A549 (cell line): ENCODE measurements at regions not wholly inside any gene's neighbourhood (a gene's known extent, or its start where the extent isn't known, plus 50 kb on each side); places are given as distances from the start of the nearest gene placed in this dataset.

Experiments
- CHD2 ChIP-seq: fragments of 150-350 bp; IDR thresholded peaks from 2 replicates; pipeline ENCODE4 v1.6.1; 2014; ENCODE audit warnings: low read length; ENCODE audit not compliant: partially characterized antibody
- EP300 ChIP-seq, 2 experiments: fragments of >200 bp; sonication (Bioruptor Twin); formaldehyde crosslinking; IDR thresholded peaks; 2 replicates in 1 of 2; 3 replicates in 1 of 2; pipeline ENCODE4 v1.6.1; 2016 to 2017
- HEYL ChIP-seq: fragments of 250-450 bp; sonication (Bioruptor Pico); IDR thresholded peaks from 2 replicates; pipeline ENCODE4 v1.8.0; 2021; ENCODE audit warnings: mild to moderate bottlenecking, moderate library complexity
- POLR2A ChIP-seq: IDR thresholded peaks from 2 replicates; pipeline ENCODE4 v1.6.1; 2012; ENCODE audit warnings: mild to moderate bottlenecking, low read length
- POLR2AphosphoS2 ChIP-seq: conservative IDR thresholded peaks from 2 replicates; pipeline ENCODE4 v1.6.1; 2012; ENCODE audit warnings: low read length, improper control_type of control experiment, inconsistent platforms
- TF ChIP-seq, protein P1 (sequence below): fragments of >200 bp; sonication (Bioruptor Twin); formaldehyde crosslinking; IDR thresholded peaks from 3 replicates; pipeline ENCODE4 v1.5.1; 2016
- TF ChIP-seq, protein P2 (sequence below): fragments of 200-600 bp; sonication (generic); IDR thresholded peaks from 2 replicates; pipeline ENCODE4 v1.6.1; 2016; ENCODE audit warnings: antibody characterized with exemption, mild to moderate bottlenecking, moderate library complexity
- TF ChIP-seq, protein P3 (sequence below): fragments of 150-350 bp; IDR thresholded peaks from 2 replicates; pipeline ENCODE4 v1.6.1; 2014; ENCODE audit warnings: low read depth, mild to moderate bottlenecking, low read length
- TF ChIP-seq, protein P4 (sequence below): IDR thresholded peaks from 2 replicates; pipeline ENCODE4 v1.6.1; 2012
- TF ChIP-seq, protein P5 (sequence below): fragments of 450-650 bp; IDR thresholded peaks from 2 replicates; pipeline ENCODE4 v1.6.1; 2014; ENCODE audit warnings: antibody characterized with exemption

DNA sequence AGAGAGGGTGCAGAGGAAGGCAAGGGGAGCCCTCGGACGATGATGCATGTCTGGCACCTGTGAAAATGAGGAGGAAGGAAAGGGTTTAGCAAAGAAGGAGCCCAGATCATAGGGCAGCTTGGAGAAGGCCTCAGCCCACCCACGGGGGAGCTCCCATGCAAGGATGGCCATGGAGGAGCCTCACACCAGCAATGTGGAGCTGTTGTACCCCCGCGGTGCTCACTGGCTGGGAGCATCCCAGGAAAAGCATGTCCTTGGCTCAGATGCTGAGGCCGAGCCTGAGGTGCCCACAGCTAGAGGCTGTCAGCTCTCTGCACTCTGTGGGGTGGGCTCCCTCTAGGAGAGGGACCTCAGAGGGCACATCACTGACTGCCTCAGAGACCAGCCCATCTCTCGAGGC, 622.6 kb downstream of the AACS start:
- TF ChIP-seq, protein P1, sequence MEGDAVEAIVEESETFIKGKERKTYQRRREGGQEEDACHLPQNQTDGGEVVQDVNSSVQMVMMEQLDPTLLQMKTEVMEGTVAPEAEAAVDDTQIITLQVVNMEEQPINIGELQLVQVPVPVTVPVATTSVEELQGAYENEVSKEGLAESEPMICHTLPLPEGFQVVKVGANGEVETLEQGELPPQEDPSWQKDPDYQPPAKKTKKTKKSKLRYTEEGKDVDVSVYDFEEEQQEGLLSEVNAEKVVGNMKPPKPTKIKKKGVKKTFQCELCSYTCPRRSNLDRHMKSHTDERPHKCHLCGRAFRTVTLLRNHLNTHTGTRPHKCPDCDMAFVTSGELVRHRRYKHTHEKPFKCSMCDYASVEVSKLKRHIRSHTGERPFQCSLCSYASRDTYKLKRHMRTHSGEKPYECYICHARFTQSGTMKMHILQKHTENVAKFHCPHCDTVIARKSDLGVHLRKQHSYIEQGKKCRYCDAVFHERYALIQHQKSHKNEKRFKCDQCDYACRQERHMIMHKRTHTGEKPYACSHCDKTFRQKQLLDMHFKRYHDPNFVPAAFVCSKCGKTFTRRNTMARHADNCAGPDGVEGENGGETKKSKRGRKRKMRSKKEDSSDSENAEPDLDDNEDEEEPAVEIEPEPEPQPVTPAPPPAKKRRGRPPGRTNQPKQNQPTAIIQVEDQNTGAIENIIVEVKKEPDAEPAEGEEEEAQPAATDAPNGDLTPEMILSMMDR, result no peak
- TF ChIP-seq, protein P2, sequence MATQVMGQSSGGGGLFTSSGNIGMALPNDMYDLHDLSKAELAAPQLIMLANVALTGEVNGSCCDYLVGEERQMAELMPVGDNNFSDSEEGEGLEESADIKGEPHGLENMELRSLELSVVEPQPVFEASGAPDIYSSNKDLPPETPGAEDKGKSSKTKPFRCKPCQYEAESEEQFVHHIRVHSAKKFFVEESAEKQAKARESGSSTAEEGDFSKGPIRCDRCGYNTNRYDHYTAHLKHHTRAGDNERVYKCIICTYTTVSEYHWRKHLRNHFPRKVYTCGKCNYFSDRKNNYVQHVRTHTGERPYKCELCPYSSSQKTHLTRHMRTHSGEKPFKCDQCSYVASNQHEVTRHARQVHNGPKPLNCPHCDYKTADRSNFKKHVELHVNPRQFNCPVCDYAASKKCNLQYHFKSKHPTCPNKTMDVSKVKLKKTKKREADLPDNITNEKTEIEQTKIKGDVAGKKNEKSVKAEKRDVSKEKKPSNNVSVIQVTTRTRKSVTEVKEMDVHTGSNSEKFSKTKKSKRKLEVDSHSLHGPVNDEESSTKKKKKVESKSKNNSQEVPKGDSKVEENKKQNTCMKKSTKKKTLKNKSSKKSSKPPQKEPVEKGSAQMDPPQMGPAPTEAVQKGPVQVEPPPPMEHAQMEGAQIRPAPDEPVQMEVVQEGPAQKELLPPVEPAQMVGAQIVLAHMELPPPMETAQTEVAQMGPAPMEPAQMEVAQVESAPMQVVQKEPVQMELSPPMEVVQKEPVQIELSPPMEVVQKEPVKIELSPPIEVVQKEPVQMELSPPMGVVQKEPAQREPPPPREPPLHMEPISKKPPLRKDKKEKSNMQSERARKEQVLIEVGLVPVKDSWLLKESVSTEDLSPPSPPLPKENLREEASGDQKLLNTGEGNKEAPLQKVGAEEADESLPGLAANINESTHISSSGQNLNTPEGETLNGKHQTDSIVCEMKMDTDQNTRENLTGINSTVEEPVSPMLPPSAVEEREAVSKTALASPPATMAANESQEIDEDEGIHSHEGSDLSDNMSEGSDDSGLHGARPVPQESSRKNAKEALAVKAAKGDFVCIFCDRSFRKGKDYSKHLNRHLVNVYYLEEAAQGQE, result no peak
- TF ChIP-seq, protein P3, sequence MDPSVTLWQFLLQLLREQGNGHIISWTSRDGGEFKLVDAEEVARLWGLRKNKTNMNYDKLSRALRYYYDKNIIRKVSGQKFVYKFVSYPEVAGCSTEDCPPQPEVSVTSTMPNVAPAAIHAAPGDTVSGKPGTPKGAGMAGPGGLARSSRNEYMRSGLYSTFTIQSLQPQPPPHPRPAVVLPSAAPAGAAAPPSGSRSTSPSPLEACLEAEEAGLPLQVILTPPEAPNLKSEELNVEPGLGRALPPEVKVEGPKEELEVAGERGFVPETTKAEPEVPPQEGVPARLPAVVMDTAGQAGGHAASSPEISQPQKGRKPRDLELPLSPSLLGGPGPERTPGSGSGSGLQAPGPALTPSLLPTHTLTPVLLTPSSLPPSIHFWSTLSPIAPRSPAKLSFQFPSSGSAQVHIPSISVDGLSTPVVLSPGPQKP, result no peak
- TF ChIP-seq POLR2AphosphoS2 (no peak), POLR2A (no peak), CHD2 (no peak), EP300 (IDR thresholded peaks at IDR 0.05) (no peak), HEYL (no peak)
- TF ChIP-seq, protein P4, sequence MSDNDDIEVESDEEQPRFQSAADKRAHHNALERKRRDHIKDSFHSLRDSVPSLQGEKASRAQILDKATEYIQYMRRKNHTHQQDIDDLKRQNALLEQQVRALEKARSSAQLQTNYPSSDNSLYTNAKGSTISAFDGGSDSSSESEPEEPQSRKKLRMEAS, result no peak
- TF ChIP-seq, protein P5, sequence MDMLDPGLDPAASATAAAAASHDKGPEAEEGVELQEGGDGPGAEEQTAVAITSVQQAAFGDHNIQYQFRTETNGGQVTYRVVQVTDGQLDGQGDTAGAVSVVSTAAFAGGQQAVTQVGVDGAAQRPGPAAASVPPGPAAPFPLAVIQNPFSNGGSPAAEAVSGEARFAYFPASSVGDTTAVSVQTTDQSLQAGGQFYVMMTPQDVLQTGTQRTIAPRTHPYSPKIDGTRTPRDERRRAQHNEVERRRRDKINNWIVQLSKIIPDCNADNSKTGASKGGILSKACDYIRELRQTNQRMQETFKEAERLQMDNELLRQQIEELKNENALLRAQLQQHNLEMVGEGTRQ, result no peak
